ENCODE measurements at regions not wholly inside any gene's neighbourhood (a gene's known extent, or its start where the extent isn't known, plus 50 kb on each side); places are given as distances from the start of the nearest gene placed in this dataset.

GRCh38 chr10:34032564-34032963 is 698.1 kb upstream of the NRP1 start:
- no peak for TF ChIP-seq MAX (IDR thresholded peaks at IDR 0.05)
- no peak for TF ChIP-seq TBP (IDR thresholded peaks at IDR 0.05; ENCODE audit: low read depth, low read length)
- TF ChIP-seq USF2 (IDR thresholded peaks at IDR 0.05; ENCODE audit: low read length), result no peak
- TF ChIP-seq SRF (IDR thresholded peaks at IDR 0.05; ENCODE audit: low read depth, low read length), result no peak
- TF ChIP-seq CTCF (IDR thresholded peaks at IDR 0.05; ENCODE audit: control extremely low read depth in 1 of 3, insufficient read depth in 1 of 3, low read depth in 1 of 3, low read length in 3 of 3), result no peak
- no peak for TF ChIP-seq JUN (IDR thresholded peaks at IDR 0.05; ENCODE audit: low read depth, low read length)
- no peak for TF ChIP-seq NANOG (IDR thresholded peaks at IDR 0.05; ENCODE audit: insufficient read depth, low read depth, low read length, poor library complexity, severe bottlenecking)
- no peak overlapping the region for H2BK12ac ChIP-seq (ENCODE audit: low read depth, low read length)
- no peaks in the 10 kb centered on the region for H3K4me1 ChIP-seq (replicated peaks in 1 of 4; ENCODE audit: control insufficient read depth in 3 of 4, insufficient read depth in 4 of 4, low read length in 3 of 4)
- H3K56ac ChIP-seq (replicated peaks; ENCODE audit: insufficient read length, low read depth, low read length), result no peak overlapping the region
- H3K4ac ChIP-seq (replicated peaks; ENCODE audit: insufficient read length, low read depth, low read length), result no peak overlapping the region
- H3K23me2 ChIP-seq (ENCODE audit: low read depth, low read length), result no peaks in the 10 kb centered on the region
- H2BK20ac ChIP-seq (ENCODE audit: low read length), result no peak overlapping the region
- H4K5ac ChIP-seq (ENCODE audit: insufficient read length, low read depth, low read length), result no peak overlapping the region
- H2BK120ac ChIP-seq (replicated peaks; ENCODE audit: low read depth, low read length), result no peak overlapping the region
- H2AK5ac ChIP-seq (ENCODE audit: low read depth, low read length), result no peak overlapping the region
- no peaks in the 10 kb centered on the region; a peak in 1 of 8 replicates for H3K36me3 ChIP-seq (ENCODE audit: control insufficient read depth in 2 of 4, insufficient read depth in 4 of 4, low read length in 3 of 4)
- DNase-seq (ENCODE audit: low read depth in 1 of 2, low spot score in 2 of 2), result no peak
- no peak overlapping the region for H2BK15ac ChIP-seq (ENCODE audit: low read length)
- H4K8ac ChIP-seq (ENCODE audit: extremely low read depth, insufficient read depth, low read length), result no peak overlapping the region
- H3K9me3 ChIP-seq (ENCODE audit: insufficient read depth in 2 of 2, low read depth in 1 of 2, low read length in 1 of 2), result peaks cover 2 to 7% of the 10 kb centered on the region in 2 experiments; a peak in 1 of 4 replicates
- ChIA-PET POLR2A (ENCODE audit: partially characterized antibody) (no interaction called here), CTCF (ENCODE audit: partially characterized antibody) (no interaction called here)
- no peaks in the 10 kb centered on the region for H3K79me1 ChIP-seq (ENCODE audit: low read depth, low read length)
- no peak overlapping the region for H3K4me2 ChIP-seq (ENCODE audit: insufficient read depth in 1 of 2, low read depth in 2 of 2, low read length in 2 of 2)
- 89% methylated on average over 3 of the region's 3 CpGs; no CpG with 5 or more reads in 1 of the 2 experiments for WGBS, 2 experiments (ENCODE audit: extremely low coverage in 1 of 2, insufficient coverage in 1 of 2, insufficient read length in 1 of 2, insufficient replicate concordance in 2 of 2, low coverage in 1 of 2, low lambda C conversion rate in 2 of 2, missing lambda C conversion rate in 1 of 2)
- no peak overlapping the region for H3K4me3 ChIP-seq (ENCODE audit: extremely low read depth in 1 of 4, insufficient read depth in 2 of 4, low read depth in 3 of 4, low read length in 4 of 4)
- H3K9ac ChIP-seq (replicated peaks in 1 of 4; ENCODE audit: extremely low read depth in 1 of 4, low read depth in 3 of 4, low read length in 3 of 4), result no peak overlapping the region
- no peak overlapping the region for H3K27ac ChIP-seq (ENCODE audit: low read depth, low read length)
- H3K23ac ChIP-seq (ENCODE audit: insufficient read length), result no peak overlapping the region
- FAIRE-seq, result no peak
- no peaks in the 10 kb centered on the region for H4K20me1 ChIP-seq (replicated peaks in 1 of 2; ENCODE audit: control insufficient read depth in 1 of 2, insufficient read depth in 2 of 2, low read length in 2 of 2)
- no peak overlapping the region for H3K14ac ChIP-seq (ENCODE audit: insufficient read length)
- no peaks in the 10 kb centered on the region for H3K27me3 ChIP-seq (replicated peaks in 1 of 4; ENCODE audit: control insufficient read depth in 3 of 4, extremely low read depth in 1 of 4, insufficient read depth in 3 of 4, low read length in 3 of 4)
- no peak overlapping the region for H3K18ac ChIP-seq (ENCODE audit: extremely low read depth, low read length)
- H2AFZ ChIP-seq (ENCODE audit: low read length), result no peak overlapping the region
- no peak overlapping the region for H2BK5ac ChIP-seq (ENCODE audit: low read depth, low read length)
- no peak overlapping the region for H4K91ac ChIP-seq (replicated peaks; ENCODE audit: insufficient read length, low read length)
- no peaks in the 10 kb centered on the region for H3K79me2 ChIP-seq (ENCODE audit: control insufficient read depth in 1 of 2, insufficient read depth in 2 of 2, low read length in 2 of 2)

All from H1 (cell line).